Epithelial cell of esophagus (primary cell): ENCODE measurements at regions not wholly inside any gene's neighbourhood (a gene's known extent, or its start where the extent isn't known, plus 50 kb on each side); places are given as distances from the start of the nearest gene placed in this dataset.

Experiments
- DNase-seq: peaks from one replicate; pipeline ENCODE4 v3.0.0; 2010; ENCODE audit warnings: low read depth
- H3K4me3 ChIP-seq: 2 replicates; pipeline ENCODE4 v1.5.1; 2011; ENCODE audit warnings: mild to moderate bottlenecking, low read length, control low read depth
- TF ChIP-seq, protein P1 (sequence below): IDR thresholded peaks from 2 replicates; pipeline ENCODE4 v1.5.1; 2011; ENCODE audit warnings: low read depth, mild to moderate bottlenecking, low read length, control low read depth, inconsistent platforms; ENCODE audit not compliant: insufficient read depth; ENCODE audit errors: missing control alignments

DNA sequence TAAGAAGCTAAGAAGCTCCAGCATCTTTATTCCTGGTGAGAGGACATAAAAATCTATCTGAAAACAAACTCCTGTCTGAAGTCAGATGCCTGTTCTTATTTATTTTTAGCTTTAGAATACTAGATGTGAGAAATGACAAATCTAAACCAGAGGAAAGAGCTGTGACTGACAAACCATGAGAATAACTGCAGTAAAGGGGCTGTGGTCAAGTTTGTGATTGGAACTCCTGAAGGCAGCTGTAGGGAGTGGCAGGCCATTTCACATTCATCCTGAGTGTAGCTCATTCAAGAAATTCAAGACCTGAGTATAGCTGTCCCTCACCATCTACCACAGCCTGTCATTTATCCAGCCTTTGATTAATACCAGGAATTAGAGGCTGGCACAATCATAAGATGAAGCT, 718.8 kb downstream of the BRINP1 start:
- TF ChIP-seq, protein P1, sequence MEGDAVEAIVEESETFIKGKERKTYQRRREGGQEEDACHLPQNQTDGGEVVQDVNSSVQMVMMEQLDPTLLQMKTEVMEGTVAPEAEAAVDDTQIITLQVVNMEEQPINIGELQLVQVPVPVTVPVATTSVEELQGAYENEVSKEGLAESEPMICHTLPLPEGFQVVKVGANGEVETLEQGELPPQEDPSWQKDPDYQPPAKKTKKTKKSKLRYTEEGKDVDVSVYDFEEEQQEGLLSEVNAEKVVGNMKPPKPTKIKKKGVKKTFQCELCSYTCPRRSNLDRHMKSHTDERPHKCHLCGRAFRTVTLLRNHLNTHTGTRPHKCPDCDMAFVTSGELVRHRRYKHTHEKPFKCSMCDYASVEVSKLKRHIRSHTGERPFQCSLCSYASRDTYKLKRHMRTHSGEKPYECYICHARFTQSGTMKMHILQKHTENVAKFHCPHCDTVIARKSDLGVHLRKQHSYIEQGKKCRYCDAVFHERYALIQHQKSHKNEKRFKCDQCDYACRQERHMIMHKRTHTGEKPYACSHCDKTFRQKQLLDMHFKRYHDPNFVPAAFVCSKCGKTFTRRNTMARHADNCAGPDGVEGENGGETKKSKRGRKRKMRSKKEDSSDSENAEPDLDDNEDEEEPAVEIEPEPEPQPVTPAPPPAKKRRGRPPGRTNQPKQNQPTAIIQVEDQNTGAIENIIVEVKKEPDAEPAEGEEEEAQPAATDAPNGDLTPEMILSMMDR, result no peak
- DNase-seq, result peak; percentile 10

DNA sequence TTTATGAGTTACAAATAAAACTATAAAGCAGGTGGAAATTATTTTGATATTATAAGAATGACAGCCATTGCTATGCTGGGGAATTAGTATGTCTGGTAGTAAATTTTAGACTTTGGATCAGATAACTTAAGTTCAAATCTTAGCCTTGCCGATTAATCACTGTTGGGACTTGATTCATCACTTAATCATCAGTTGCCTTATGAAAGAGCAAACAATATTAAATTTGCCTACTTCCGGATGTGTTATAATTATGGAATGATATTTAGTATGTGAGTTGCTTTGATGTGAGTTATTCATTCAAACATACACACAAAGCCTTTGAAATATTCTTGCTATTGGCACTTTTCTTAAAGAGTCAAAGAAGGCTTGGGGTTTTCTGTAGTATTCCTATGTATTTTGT, 717.7 kb downstream of the BRINP1 start:
- DNase-seq, result peak; percentile 78
- no peak overlapping the region for H3K4me3 ChIP-seq
- TF ChIP-seq, protein P1, result no peak

More for the DNA sequence above, 718.8 kb downstream of the BRINP1 start:
- no peak overlapping the region for H3K4me3 ChIP-seq

DNA sequence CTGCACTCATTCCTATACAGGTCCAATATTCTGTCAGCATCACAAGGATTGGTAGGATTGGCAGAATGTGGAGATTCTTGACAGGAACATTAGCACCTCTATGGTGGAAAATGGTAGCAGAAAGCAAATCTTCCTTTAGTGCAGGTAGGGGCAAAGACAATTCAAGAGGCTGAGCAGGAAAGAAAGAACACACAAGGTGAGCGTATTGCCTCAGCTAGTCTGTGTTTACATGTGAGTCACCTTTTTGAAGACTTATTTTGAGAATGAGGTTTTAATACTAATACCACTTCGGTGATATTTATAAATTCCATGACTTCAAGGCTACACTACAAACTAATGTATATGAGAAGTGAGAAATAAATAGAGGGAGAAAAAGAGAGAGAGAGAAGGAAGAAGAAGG, 717.0 kb downstream of the BRINP1 start:
- TF ChIP-seq, protein P1, result no peak
- peak; percentile 79 for DNase-seq
- no peak overlapping the region for H3K4me3 ChIP-seq

DNA sequence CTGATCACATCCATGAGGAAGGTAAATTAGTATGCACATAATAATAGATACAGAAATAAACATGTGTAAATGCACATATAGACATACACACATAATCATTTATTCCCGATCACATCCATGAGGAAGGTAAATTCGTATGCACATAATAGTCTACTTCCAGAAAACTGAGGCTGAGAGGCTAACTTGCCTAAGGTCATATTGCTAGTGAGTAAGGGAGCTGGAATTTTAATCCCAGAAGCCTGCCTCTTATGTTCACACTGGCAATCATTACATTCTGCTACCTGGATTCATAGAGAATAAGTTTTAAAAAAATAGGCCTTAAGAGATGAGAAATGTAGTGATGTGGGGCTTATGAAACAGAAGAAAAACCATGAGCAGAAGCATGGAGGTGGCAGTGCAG, 716.3 kb downstream of the BRINP1 start:
- TF ChIP-seq, protein P1, result no peak
- peak; percentile 82 for DNase-seq
- no peak overlapping the region for H3K4me3 ChIP-seq

DNA sequence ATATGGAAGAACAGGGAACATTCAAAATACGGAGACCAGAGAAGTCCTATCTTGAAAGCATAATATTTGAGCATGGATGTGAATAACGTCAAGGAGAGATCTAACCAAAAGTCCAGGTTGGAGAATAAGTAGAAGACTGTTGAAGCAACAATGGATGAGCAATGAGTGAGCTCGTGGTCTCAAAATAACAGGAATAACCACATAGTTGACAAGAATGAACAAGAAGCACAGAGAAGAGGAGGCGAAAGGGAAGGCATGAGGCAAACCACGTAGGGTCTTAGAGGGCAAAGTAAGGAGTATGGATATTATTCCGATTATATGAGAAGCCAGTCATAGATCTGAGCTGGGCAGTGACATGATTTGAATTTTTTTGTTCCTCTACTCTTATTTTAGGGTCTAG, 710.2 kb downstream of the BRINP1 start:
- no peak overlapping the region for H3K4me3 ChIP-seq
- TF ChIP-seq, protein P1, result no peak
- peak; percentile 78 for DNase-seq

DNA sequence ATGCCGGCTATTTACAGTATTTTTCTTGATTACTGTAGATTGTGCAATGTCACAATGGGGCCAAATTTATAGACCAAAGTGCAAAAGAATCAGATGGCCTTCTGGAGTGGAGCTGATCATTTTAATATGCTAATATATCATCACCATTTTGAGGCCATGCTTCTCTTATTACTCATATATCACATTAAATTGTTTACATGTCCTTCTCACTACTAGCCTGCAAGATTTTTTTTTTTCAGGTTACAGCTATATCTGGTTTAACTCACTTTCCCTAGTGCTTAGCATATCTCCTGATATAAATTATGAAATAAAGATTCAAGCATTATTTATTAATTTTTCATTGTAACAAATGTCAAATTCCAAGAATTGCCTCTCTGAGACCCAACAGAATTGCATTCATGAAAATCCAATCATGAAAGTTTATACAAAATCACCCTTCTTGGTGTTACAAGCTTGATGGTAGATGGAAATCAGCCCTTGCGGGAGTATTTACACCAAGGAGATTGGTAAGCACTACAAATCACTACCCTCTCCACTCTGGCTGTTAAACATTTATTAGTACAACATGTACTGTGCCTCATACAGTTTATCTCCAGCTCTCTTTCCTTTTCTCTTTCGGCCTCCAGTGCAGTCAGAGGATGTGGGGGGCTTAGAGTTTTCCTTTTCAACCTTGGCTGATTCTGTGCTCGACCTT, 703.9 kb downstream of the BRINP1 start:
- no peak for DNase-seq
- TF ChIP-seq, protein P1, result no peak

More for the DNA sequence above, 703.9 kb downstream of the BRINP1 start:
- H3K4me3 ChIP-seq, result no peak overlapping the region
